Panc1 (cell line): ENCODE measurements at regions not wholly inside any gene's neighbourhood (a gene's known extent, or its start where the extent isn't known, plus 50 kb on each side); places are given as distances from the start of the nearest gene placed in this dataset.

Source experiments
- ATAC-seq: fragments of 200-7000 bp; cut with Tn5 transposase; 2 replicates; pipeline ENCODE4 v1.9.1; 2020; ENCODE audit warnings: mild to moderate bottlenecking, moderate library complexity
- BruUV-seq: library from RNA; stranded (reverse); fragments of 400-500 nt; replicated peaks from 2 replicates; lab custom pipeline; 2021; lab: Mats Ljungman, UMichigan
- CTCF ChIA-PET: fragments of 300-600 bp; sonication (Branson Sonifier 250); formaldehyde crosslinking; loops from one replicate; lab custom pipeline; 2022; ENCODE audit warnings: antibody characterized with exemption; lab: Charles Lee
- POLR2A ChIA-PET: fragments of 300-600 bp; sonication (Branson Sonifier 250); formaldehyde crosslinking; loops from one replicate; lab custom pipeline; 2022; ENCODE audit warnings: antibody characterized with exemption; lab: Charles Lee
- DNase-seq: peaks from one replicate; pipeline ENCODE4 v3.0.0-alpha.2; 2010; ENCODE audit warnings: low read depth, low spot score
- H3K27ac ChIP-seq: 2 replicates; pipeline ENCODE4 v1.5.1; 2011; ENCODE audit warnings: mild to moderate bottlenecking, low read length, inconsistent platforms
- H3K27me3 ChIP-seq: fragments of 200-500 bp; sonication (Bioruptor generic); 2 replicates; pipeline ENCODE4 v1.6.0; 2014; ENCODE audit warnings: low read length, inconsistent platforms; ENCODE audit not compliant: control insufficient read depth, insufficient read depth
- H3K36me3 ChIP-seq: fragments of 200-500 bp; sonication (Bioruptor generic); 2 replicates; pipeline ENCODE4 v1.5.1; 2014; ENCODE audit warnings: inconsistent platforms, mild to moderate bottlenecking, low read length, moderate library complexity; ENCODE audit not compliant: control insufficient read depth, insufficient read depth
- H3K4me1 ChIP-seq: 2 replicates; pipeline ENCODE4 v1.5.1; 2011; ENCODE audit warnings: inconsistent platforms, mild to moderate bottlenecking, low read length, moderate library complexity; ENCODE audit not compliant: control insufficient read depth, insufficient read depth
- H3K4me3 ChIP-seq, 2 experiments: 2 replicates each; pipeline ENCODE4 v1.5.1; 2011 to 2012; ENCODE audit warnings: low read depth in 2 of 2, low read length in 2 of 2, mild to moderate bottlenecking in 2 of 2, inconsistent platforms in 1 of 2, moderate library complexity in 1 of 2
- H3K9me3 ChIP-seq: fragments of 200-500 bp; sonication (Bioruptor generic); 2 replicates; pipeline ENCODE4 v1.5.1; 2014; ENCODE audit warnings: low read depth, mild to moderate bottlenecking, inconsistent platforms, low read length, moderate library complexity; ENCODE audit not compliant: control insufficient read depth, insufficient read depth
- POLR2AphosphoS5 ChIP-seq: IDR thresholded peaks from 2 replicates; pipeline ENCODE4 v1.6.1; 2012; ENCODE audit warnings: mild to moderate bottlenecking, low read depth, low read length, moderate library complexity
- SIN3A ChIP-seq: IDR thresholded peaks from 2 replicates; pipeline ENCODE4 v1.6.1; 2012; ENCODE audit warnings: low read depth, mild to moderate bottlenecking, low read length, moderate library complexity, borderline replicate concordance; ENCODE audit not compliant: insufficient read depth
- TCF7L2 ChIP-seq: IDR thresholded peaks from 2 replicates; pipeline ENCODE4 v1.6.1; 2011; ENCODE audit warnings: mild to moderate bottlenecking, low read depth, low read length, inconsistent platforms
- in situ Hi-C: cut with HindIII; loops from 2 replicates; pipeline ENCODE4 v1.10.0; 2016; ENCODE audit warnings: low sequenced_read_pairs, low pct_unique_long_range_greater_than_20kb
- intact Hi-C: fragments of 100-400 bp; cut with micrococcal nuclease; formaldehyde crosslinking; loops from one replicate; pipeline ENCODE4 v1.10.0; 2022; ENCODE audit not compliant: unreplicated experiment
- TF ChIP-seq, protein P1 (sequence below): fragments of 450-650 bp; IDR thresholded peaks from 2 replicates; pipeline ENCODE4 v1.5.1; 2017; ENCODE audit warnings: mild to moderate bottlenecking
- TF ChIP-seq, protein P2 (sequence below), 2 experiments: IDR thresholded peaks; 2 replicates each; pipeline ENCODE4 v1.6.1; 2011 to 2012; ENCODE audit warnings: low read depth in 2 of 2, control low read depth in 1 of 2, low read length in 1 of 2, mild to moderate bottlenecking in 1 of 2, moderate library complexity in 1 of 2; ENCODE audit not compliant: insufficient read depth in 1 of 2

DNA sequence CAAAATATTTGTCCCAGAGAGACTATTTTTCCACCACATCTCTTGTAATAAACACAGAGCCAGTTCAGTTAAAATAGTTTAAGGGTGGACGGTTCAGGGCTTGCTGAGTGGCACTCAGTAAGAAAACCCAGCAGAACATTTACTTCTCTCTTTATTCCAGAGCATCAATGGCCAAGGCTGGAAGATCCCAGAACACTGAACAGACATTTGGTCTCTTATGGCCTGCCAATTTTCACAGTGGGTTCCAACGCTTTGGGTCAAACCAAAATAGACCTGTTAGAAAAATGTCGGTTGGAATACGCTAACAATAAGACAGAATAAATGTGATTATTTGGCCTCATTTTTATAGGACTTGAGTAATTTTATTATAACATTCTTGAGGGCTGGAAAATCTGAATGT is 580.3 kb upstream of the TMEFF2 start:
- no TSS peak for BruUV-seq
- Histone ChIP-seq H3K27ac (no peak overlapping the region), H3K4me1 (no peaks in the 10 kb centered on the region), H3K36me3 (no peaks in the 10 kb centered on the region), H3K4me3 (no peak overlapping the region), H3K27me3 (no peaks in the 10 kb centered on the region), H3K9me3 (no peaks in the 10 kb centered on the region)
- intact Hi-C loops: no loop called here
- DNase-seq (no peak), ATAC-seq (no peak)
- no peak for TF ChIP-seq TCF7L2
- TF ChIP-seq POLR2AphosphoS5: no peak
- no peak for TF ChIP-seq SIN3A
- TF ChIP-seq, protein P1, sequence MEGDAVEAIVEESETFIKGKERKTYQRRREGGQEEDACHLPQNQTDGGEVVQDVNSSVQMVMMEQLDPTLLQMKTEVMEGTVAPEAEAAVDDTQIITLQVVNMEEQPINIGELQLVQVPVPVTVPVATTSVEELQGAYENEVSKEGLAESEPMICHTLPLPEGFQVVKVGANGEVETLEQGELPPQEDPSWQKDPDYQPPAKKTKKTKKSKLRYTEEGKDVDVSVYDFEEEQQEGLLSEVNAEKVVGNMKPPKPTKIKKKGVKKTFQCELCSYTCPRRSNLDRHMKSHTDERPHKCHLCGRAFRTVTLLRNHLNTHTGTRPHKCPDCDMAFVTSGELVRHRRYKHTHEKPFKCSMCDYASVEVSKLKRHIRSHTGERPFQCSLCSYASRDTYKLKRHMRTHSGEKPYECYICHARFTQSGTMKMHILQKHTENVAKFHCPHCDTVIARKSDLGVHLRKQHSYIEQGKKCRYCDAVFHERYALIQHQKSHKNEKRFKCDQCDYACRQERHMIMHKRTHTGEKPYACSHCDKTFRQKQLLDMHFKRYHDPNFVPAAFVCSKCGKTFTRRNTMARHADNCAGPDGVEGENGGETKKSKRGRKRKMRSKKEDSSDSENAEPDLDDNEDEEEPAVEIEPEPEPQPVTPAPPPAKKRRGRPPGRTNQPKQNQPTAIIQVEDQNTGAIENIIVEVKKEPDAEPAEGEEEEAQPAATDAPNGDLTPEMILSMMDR: no peak
- TF ChIP-seq, protein P2, sequence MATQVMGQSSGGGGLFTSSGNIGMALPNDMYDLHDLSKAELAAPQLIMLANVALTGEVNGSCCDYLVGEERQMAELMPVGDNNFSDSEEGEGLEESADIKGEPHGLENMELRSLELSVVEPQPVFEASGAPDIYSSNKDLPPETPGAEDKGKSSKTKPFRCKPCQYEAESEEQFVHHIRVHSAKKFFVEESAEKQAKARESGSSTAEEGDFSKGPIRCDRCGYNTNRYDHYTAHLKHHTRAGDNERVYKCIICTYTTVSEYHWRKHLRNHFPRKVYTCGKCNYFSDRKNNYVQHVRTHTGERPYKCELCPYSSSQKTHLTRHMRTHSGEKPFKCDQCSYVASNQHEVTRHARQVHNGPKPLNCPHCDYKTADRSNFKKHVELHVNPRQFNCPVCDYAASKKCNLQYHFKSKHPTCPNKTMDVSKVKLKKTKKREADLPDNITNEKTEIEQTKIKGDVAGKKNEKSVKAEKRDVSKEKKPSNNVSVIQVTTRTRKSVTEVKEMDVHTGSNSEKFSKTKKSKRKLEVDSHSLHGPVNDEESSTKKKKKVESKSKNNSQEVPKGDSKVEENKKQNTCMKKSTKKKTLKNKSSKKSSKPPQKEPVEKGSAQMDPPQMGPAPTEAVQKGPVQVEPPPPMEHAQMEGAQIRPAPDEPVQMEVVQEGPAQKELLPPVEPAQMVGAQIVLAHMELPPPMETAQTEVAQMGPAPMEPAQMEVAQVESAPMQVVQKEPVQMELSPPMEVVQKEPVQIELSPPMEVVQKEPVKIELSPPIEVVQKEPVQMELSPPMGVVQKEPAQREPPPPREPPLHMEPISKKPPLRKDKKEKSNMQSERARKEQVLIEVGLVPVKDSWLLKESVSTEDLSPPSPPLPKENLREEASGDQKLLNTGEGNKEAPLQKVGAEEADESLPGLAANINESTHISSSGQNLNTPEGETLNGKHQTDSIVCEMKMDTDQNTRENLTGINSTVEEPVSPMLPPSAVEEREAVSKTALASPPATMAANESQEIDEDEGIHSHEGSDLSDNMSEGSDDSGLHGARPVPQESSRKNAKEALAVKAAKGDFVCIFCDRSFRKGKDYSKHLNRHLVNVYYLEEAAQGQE (IDR thresholded peaks at IDR 0.05; ENCODE audit: insufficient read depth in 1 of 2, low read depth in 2 of 2, low read length in 1 of 2): no peak
- POLR2A ChIA-PET: no interaction called here
- in situ Hi-C loops: no loop called here
- CTCF ChIA-PET: no interaction called here

DNA sequence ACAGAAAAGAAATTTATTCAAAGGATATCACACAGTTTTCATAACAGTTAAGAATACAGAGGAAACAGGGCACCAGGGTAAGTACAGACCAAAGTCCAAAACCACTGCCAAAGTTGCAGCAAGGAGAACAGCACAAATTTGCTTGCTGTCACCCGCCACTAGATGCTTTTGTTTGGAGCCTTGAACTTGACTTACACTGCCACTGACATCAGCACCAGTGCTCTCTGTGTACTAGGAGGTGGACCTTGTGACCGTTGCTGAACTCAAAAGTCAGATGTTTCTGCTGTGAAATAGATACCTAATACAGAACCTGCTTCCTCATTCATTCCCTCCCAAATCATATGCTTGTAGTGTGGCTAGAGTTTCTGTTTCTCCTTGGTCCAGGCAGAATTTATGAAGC is 578.3 kb upstream of the TMEFF2 start:
- TF ChIP-seq, protein P1: no peak
- TF ChIP-seq, protein P2 (IDR thresholded peaks at IDR 0.05; ENCODE audit: insufficient read depth in 1 of 2, low read depth in 2 of 2, low read length in 1 of 2): no peak
- TF ChIP-seq SIN3A (no peak), TCF7L2 (no peak), POLR2AphosphoS5 (no peak)
- no peaks in the 10 kb centered on the region; the same call in 1 of the 2 replicates for H3K9me3 ChIP-seq
- in situ Hi-C loops: no loop called here
- H3K27me3 ChIP-seq: no peaks in the 10 kb centered on the region
- H3K27ac ChIP-seq: no peak overlapping the region
- no peaks in the 10 kb centered on the region for H3K36me3 ChIP-seq
- no TSS peak for BruUV-seq
- ChIA-PET POLR2A (no interaction called here), CTCF (no interaction called here)
- ATAC-seq (no peak), DNase-seq (no peak)
- intact Hi-C loops: no loop called here
- H3K4me1 ChIP-seq: no peaks in the 10 kb centered on the region
- no peak overlapping the region for H3K4me3 ChIP-seq
